ENCODE measurements at regions not wholly inside any gene's neighbourhood (a gene's known extent, or its start where the extent isn't known, plus 50 kb on each side); places are given as distances from the start of the nearest gene placed in this dataset.
"Not testable (repeated sequence)": the region's sequence is repeated elsewhere in the genome, so short reads cannot be mapped to it uniquely, and the experiment has no call there.

- Mint-ChIP-seq H3K4me1 (ENCODE audit: low read depth) (no peaks in the 10 kb centered on the region), H3K27me3 (ENCODE audit: insufficient read depth) (no peaks in the 10 kb centered on the region), H3K4me3 (no peak overlapping the region), H3K36me3 (ENCODE audit: low read depth) (no peaks in the 10 kb centered on the region), H3K9me3 (no peaks in the 10 kb centered on the region; the same call in 1 of the 2 replicates), H3K27ac (no peak overlapping the region)
- no peak for DNase-seq
- TF ChIP-seq, protein P1, sequence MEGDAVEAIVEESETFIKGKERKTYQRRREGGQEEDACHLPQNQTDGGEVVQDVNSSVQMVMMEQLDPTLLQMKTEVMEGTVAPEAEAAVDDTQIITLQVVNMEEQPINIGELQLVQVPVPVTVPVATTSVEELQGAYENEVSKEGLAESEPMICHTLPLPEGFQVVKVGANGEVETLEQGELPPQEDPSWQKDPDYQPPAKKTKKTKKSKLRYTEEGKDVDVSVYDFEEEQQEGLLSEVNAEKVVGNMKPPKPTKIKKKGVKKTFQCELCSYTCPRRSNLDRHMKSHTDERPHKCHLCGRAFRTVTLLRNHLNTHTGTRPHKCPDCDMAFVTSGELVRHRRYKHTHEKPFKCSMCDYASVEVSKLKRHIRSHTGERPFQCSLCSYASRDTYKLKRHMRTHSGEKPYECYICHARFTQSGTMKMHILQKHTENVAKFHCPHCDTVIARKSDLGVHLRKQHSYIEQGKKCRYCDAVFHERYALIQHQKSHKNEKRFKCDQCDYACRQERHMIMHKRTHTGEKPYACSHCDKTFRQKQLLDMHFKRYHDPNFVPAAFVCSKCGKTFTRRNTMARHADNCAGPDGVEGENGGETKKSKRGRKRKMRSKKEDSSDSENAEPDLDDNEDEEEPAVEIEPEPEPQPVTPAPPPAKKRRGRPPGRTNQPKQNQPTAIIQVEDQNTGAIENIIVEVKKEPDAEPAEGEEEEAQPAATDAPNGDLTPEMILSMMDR (IDR thresholded peaks at IDR 0.05) = no peak
These were observed 330.8 kb downstream of the UBE2NL start for GRCh38 chrX:144214651-144215050.

DNA sequence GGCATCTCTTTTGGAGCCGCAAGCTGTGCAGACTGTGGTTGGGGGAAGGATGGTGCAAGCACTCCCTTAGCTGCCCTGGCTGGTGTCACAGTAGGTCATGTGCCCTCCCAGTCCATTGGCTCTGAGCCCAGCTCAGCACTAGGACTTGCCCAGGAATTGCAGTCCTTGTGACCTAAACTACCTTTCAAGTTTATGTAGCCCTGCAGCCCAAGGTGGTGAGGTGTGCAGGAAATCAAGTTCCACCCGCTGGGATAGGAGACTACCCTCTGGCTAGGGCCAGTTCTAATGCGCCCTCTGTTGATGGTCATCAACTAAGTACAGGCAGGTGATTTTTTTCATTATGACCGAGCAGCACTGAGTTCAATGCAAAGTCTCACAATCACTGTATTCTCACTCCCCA lies 335.2 kb downstream of the UBE2NL start:
- Mint-ChIP-seq H3K36me3 (ENCODE audit: low read depth) (no peaks in the 10 kb centered on the region), H3K9me3 (no peaks in the 10 kb centered on the region; the same call in 1 of the 2 replicates), H3K4me3 (no peak overlapping the region), H3K27me3 (ENCODE audit: insufficient read depth) (no peaks in the 10 kb centered on the region), H3K27ac (no peak overlapping the region), H3K4me1 (ENCODE audit: low read depth) (no peaks in the 10 kb centered on the region)
- TF ChIP-seq, protein P1 (IDR thresholded peaks at IDR 0.05) = no peak
- no peak for DNase-seq

DNA sequence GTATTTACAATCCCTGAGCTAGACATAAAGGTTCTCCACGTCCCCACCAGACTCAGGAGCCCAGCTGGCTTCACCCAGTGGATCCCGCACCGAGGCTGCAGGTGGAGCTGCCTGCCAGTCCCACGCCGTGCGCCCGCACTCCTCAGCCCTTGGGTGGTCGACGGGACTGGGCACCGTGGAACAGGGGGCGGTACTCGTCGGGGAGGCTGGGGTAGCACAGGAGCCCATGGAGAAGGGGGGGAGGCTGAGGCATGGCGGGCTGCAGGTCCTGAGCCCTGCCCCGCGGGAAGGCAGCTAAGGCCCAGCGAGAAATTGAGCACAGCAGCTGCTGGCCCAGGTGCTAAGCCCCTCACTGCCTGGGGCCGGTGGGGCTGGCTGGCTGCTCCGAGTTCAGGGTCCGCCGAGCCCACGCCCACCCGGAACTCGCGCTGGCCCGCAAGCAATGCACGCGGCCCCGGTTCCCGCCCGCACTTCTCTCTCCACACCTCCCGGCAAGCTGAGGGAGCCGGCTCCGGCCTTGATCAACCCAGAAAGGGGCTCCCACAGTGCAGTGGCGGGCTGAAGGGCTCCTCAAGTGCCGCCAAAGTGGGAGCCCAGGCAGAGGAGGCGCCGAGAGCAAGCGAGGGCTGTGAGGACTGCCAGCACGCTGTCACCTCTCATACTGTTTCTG lies 347.4 kb downstream of the UBE2NL start:
- not testable (repeated sequence) for H3K4me1 Mint-ChIP-seq (ENCODE audit: low read depth); DNase-seq; H3K4me3 Mint-ChIP-seq; H3K27ac Mint-ChIP-seq; H3K36me3 Mint-ChIP-seq (ENCODE audit: low read depth); H3K27me3 Mint-ChIP-seq (ENCODE audit: insufficient read depth)
- H3K9me3 Mint-ChIP-seq = peaks cover 13% of the 10 kb centered on the region

DNA sequence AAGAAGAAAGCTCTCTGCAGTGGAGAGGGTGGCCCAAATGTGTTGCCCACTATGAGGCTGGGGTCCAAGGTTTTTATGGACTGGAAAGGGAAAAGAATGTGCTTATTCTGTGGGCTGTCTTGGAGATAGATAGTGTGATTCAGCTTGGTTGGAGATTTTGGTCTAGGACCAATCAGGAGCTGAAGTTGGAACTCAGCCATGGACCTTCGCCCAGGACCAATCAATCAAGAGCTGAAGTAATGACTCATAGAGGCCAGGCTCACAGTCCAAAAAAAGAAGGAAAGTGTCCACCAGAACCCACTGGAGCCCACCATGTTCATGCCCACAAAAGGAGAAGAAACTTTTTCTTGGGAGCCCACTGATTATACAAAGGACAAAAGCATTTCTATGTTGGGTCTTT lies 369.5 kb downstream of the UBE2NL start:
- no peak overlapping the region for H3K27ac Mint-ChIP-seq
- no peaks in the 10 kb centered on the region for H3K27me3 Mint-ChIP-seq (ENCODE audit: insufficient read depth)
- no peak for DNase-seq
- no peak overlapping the region for H3K4me3 Mint-ChIP-seq
- no peaks in the 10 kb centered on the region for H3K4me1 Mint-ChIP-seq (ENCODE audit: low read depth)
- TF ChIP-seq, protein P1 (IDR thresholded peaks at IDR 0.05) = no peak
- H3K36me3 Mint-ChIP-seq (ENCODE audit: low read depth) = no peaks in the 10 kb centered on the region
- H3K9me3 Mint-ChIP-seq = peaks cover 5% of the 10 kb centered on the region; the same call in 1 of the 2 replicates

- Mint-ChIP-seq H3K36me3 (ENCODE audit: low read depth) (no peaks in the 10 kb centered on the region), H3K27me3 (ENCODE audit: insufficient read depth) (no peaks in the 10 kb centered on the region), H3K27ac (no peak overlapping the region), H3K9me3 (peaks cover 5% of the 10 kb centered on the region; the same call in 1 of the 2 replicates), H3K4me1 (ENCODE audit: low read depth) (no peaks in the 10 kb centered on the region), H3K4me3 (no peak overlapping the region)
- TF ChIP-seq, protein P1 (IDR thresholded peaks at IDR 0.05) = no peak
- DNase-seq = no peak
These were observed 375.2 kb downstream of the UBE2NL start for GRCh38 chrX:144259054-144259453.

DNA sequence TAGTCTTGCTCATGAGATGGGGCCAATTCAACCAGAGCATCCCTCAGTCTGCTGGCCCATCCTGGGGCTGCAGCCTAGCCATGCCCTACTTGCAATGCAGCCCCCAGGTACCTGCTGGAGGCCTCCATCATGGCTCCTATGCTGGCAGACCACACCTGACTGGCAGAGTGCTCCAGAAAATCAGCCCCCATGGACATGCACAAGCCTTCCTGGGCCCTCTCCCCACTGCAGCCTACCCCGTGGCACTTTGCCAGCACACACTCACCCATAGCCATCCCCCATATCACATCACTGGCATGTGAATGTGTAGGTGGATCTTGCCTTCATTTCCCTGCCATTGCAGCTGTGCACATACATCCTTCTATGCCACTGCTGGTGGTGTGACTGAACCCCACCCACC lies 381.8 kb downstream of the UBE2NL start:
- TF ChIP-seq, protein P1 (IDR thresholded peaks at IDR 0.05) = no peak
- no peak for DNase-seq
- no peaks in the 10 kb centered on the region for H3K4me1 Mint-ChIP-seq (ENCODE audit: low read depth)
- no peaks in the 10 kb centered on the region for H3K27me3 Mint-ChIP-seq (ENCODE audit: insufficient read depth)
- no peaks in the 10 kb centered on the region for H3K36me3 Mint-ChIP-seq (ENCODE audit: low read depth)
- H3K4me3 Mint-ChIP-seq = no peak overlapping the region
- H3K27ac Mint-ChIP-seq = no peak overlapping the region
- peaks cover 34% of the 10 kb centered on the region for H3K9me3 Mint-ChIP-seq

Measured in HFFc6 (cell line).